ENCODE measurements at regions not wholly inside any gene's neighbourhood (a gene's known extent, or its start where the extent isn't known, plus 50 kb on each side); places are given as distances from the start of the nearest gene placed in this dataset.
"Not testable (repeated sequence)": the region's sequence is repeated elsewhere in the genome, so short reads cannot be mapped to it uniquely, and the experiment has no call there.

DNA sequence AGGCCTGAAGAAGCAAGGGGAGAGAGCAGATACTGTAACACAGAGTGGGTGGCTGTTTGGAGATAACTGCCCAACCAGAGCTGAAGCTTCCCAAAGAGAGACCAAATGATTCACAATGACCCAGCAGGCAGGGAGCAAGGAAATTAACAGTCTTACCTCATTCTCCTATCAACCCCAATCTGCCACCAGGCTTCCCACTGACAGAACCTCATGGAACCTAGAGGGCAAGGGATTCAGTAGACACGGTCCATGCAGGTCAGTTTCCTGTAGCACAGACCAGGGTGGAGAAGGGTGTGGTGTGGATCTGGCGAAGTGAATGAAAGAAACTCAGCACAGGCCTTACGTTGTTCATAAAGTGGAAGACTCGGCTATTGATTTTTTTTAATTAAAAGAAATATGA lies 60.7 kb upstream of the ALB start:
- Histone ChIP-seq H2AFZ (no peak overlapping the region), H3K79me2 (no peaks in the 10 kb centered on the region), H3K36me3 (replicated peaks; ENCODE audit: insufficient read depth, low read depth) (no peaks in the 10 kb centered on the region), H3K27ac (peak overlapping the region; percentile 60), H3K27me3 (no peaks in the 10 kb centered on the region), H3K4me3 (no peak overlapping the region), H4K20me1 (ENCODE audit: insufficient read depth, poor library complexity, severe bottlenecking) (no peaks in the 10 kb centered on the region), H3K9me2 (replicated peaks; ENCODE audit: insufficient read depth) (no peaks in the 10 kb centered on the region), H3K4me2 (no peak overlapping the region), H3K4me1 (ENCODE audit: insufficient read depth) (peaks cover 53% of the 10 kb centered on the region), H3K9me3 (ENCODE audit: low read depth) (no peaks in the 10 kb centered on the region)
- WGBS (ENCODE audit: low lambda C conversion rate, missing lambda C conversion rate): 91% methylated on average over 4 of the region's 4 CpGs
- peak; percentile 12 for DNase-seq (ENCODE audit: low spot score)
- TF ChIP-seq EZH2phosphoT487 (IDR thresholded peaks at IDR 0.05; ENCODE audit: low read depth, severe bottlenecking, unreplicated experiment): no peak
- TF ChIP-seq, protein P1, sequence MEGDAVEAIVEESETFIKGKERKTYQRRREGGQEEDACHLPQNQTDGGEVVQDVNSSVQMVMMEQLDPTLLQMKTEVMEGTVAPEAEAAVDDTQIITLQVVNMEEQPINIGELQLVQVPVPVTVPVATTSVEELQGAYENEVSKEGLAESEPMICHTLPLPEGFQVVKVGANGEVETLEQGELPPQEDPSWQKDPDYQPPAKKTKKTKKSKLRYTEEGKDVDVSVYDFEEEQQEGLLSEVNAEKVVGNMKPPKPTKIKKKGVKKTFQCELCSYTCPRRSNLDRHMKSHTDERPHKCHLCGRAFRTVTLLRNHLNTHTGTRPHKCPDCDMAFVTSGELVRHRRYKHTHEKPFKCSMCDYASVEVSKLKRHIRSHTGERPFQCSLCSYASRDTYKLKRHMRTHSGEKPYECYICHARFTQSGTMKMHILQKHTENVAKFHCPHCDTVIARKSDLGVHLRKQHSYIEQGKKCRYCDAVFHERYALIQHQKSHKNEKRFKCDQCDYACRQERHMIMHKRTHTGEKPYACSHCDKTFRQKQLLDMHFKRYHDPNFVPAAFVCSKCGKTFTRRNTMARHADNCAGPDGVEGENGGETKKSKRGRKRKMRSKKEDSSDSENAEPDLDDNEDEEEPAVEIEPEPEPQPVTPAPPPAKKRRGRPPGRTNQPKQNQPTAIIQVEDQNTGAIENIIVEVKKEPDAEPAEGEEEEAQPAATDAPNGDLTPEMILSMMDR (IDR thresholded peaks at IDR 0.05; ENCODE audit: poor library complexity): no peak
- no peak for TF ChIP-seq EZH2 (IDR thresholded peaks at IDR 0.05; ENCODE audit: borderline replicate concordance)

DNA sequence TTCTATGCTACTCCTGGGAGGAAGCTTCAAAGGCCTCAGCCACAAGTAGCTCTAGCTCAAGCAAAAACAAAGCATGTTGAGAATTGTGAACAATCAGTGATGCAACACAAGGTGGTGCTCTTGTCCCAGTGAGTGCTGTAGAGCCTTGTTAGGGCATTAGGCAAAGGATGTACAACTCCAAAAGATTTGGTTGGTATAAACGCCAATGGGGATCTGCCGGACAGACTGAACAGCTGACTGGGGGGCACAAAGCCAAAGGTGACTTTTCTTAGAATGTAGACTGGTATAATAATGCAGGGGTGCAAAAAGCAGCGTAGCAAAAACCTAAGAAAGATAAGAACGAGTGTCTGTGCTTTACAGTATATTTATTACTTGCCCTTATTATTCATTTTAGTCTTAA lies 62.6 kb upstream of the ALB start:
- H3K4me2 ChIP-seq: peak overlapping the region; percentile 34
- H2AFZ ChIP-seq: no peak overlapping the region
- DNase-seq (ENCODE audit: low spot score): peak; percentile 75
- H3K79me2 ChIP-seq: no peaks in the 10 kb centered on the region
- H3K9me2 ChIP-seq (replicated peaks; ENCODE audit: insufficient read depth): no peaks in the 10 kb centered on the region
- peaks cover 44% of the 10 kb centered on the region for H3K4me1 ChIP-seq (ENCODE audit: insufficient read depth)
- H3K36me3 ChIP-seq (replicated peaks; ENCODE audit: insufficient read depth, low read depth): no peaks in the 10 kb centered on the region
- no peaks in the 10 kb centered on the region for H3K9me3 ChIP-seq (ENCODE audit: low read depth)
- H3K27me3 ChIP-seq: no peaks in the 10 kb centered on the region
- 48% methylated on average over 4 of the region's 4 CpGs for WGBS (ENCODE audit: low lambda C conversion rate, missing lambda C conversion rate)
- H4K20me1 ChIP-seq (ENCODE audit: insufficient read depth, poor library complexity, severe bottlenecking): no peaks in the 10 kb centered on the region
- peak overlapping the region; percentile 60 for H3K27ac ChIP-seq
- H3K4me3 ChIP-seq: no peak overlapping the region
- no peak for TF ChIP-seq EZH2phosphoT487 (IDR thresholded peaks at IDR 0.05; ENCODE audit: low read depth, severe bottlenecking, unreplicated experiment)
- TF ChIP-seq, protein P1 (IDR thresholded peaks at IDR 0.05; ENCODE audit: poor library complexity): peak; percentile 80
- TF ChIP-seq EZH2 (IDR thresholded peaks at IDR 0.05; ENCODE audit: borderline replicate concordance): no peak

DNA sequence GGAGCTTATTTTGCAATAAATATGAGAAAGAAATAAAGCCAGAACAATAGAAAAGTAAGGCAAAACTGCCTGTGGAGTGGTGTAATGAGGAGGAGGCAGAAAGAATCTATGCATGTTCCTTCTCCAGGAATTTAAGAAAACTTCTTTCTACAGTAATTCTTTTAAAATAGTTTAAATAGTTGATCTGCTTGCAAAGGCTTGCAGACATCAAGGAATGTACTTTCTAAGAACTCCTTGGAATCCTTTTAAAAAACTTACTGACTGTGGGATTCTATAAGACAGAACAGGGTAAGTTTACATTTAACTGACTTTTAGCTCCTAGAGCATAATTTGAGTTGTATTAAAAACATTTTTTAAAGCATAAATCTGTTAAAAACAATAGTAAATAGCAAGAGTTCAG lies 63.2 kb upstream of the ALB start:
- Histone ChIP-seq H2AFZ (no peak overlapping the region), H3K9me2 (replicated peaks; ENCODE audit: insufficient read depth) (no peaks in the 10 kb centered on the region), H3K4me1 (ENCODE audit: insufficient read depth) (peaks cover 39% of the 10 kb centered on the region), H3K27ac (no peak overlapping the region), H3K27me3 (no peaks in the 10 kb centered on the region), H3K79me2 (no peaks in the 10 kb centered on the region), H3K36me3 (replicated peaks; ENCODE audit: insufficient read depth, low read depth) (no peaks in the 10 kb centered on the region), H3K4me3 (no peak overlapping the region), H3K4me2 (peak overlapping the region; percentile 34), H4K20me1 (ENCODE audit: insufficient read depth, poor library complexity, severe bottlenecking) (no peaks in the 10 kb centered on the region), H3K9me3 (ENCODE audit: low read depth) (no peaks in the 10 kb centered on the region)
- no peak for DNase-seq (ENCODE audit: low spot score)
- TF ChIP-seq EZH2phosphoT487 (IDR thresholded peaks at IDR 0.05; ENCODE audit: low read depth, severe bottlenecking, unreplicated experiment): no peak
- TF ChIP-seq, protein P1 (IDR thresholded peaks at IDR 0.05; ENCODE audit: poor library complexity): no peak
- TF ChIP-seq EZH2 (IDR thresholded peaks at IDR 0.05; ENCODE audit: borderline replicate concordance): no peak

DNA sequence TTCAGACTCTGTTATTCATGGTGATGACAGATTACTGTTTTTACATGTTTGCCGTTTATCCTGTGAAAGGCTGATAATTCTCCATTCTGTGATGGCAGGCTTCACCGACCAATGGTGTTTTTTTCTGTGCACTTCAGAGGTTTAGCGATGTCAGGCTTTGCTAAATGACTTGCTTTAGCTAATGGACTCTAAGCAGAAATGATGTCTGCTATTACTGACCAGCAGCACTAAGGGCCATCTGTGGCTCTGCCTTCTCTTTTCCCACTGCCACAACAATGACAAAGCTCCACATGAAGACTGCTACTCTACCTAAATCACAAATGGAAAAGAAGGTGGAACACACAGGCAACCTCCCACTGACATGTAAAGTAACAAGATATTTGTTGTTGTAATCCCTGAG lies 68.4 kb upstream of the ALB start:
- no peak overlapping the region for H3K27ac ChIP-seq
- no peaks in the 10 kb centered on the region for H3K36me3 ChIP-seq (replicated peaks; ENCODE audit: insufficient read depth, low read depth)
- H3K4me3 ChIP-seq: no peak overlapping the region
- H3K79me2 ChIP-seq: no peaks in the 10 kb centered on the region
- no peak overlapping the region for H2AFZ ChIP-seq
- TF ChIP-seq EZH2 (IDR thresholded peaks at IDR 0.05; ENCODE audit: borderline replicate concordance): no peak
- TF ChIP-seq EZH2phosphoT487 (IDR thresholded peaks at IDR 0.05; ENCODE audit: low read depth, severe bottlenecking, unreplicated experiment): no peak
- TF ChIP-seq, protein P1 (IDR thresholded peaks at IDR 0.05; ENCODE audit: poor library complexity): no peak
- no peak overlapping the region for H3K4me2 ChIP-seq
- no peak for DNase-seq (ENCODE audit: low spot score)
- no peaks in the 10 kb centered on the region for H3K27me3 ChIP-seq
- H3K4me1 ChIP-seq (ENCODE audit: insufficient read depth): peaks cover under 1% of the 10 kb centered on the region
- no peaks in the 10 kb centered on the region for H4K20me1 ChIP-seq (ENCODE audit: insufficient read depth, poor library complexity, severe bottlenecking)
- no peaks in the 10 kb centered on the region for H3K9me2 ChIP-seq (replicated peaks; ENCODE audit: insufficient read depth)
- 69% methylated on average over 3 of the region's 3 CpGs for WGBS (ENCODE audit: low lambda C conversion rate, missing lambda C conversion rate)
- no peaks in the 10 kb centered on the region for H3K9me3 ChIP-seq (ENCODE audit: low read depth)

DNA sequence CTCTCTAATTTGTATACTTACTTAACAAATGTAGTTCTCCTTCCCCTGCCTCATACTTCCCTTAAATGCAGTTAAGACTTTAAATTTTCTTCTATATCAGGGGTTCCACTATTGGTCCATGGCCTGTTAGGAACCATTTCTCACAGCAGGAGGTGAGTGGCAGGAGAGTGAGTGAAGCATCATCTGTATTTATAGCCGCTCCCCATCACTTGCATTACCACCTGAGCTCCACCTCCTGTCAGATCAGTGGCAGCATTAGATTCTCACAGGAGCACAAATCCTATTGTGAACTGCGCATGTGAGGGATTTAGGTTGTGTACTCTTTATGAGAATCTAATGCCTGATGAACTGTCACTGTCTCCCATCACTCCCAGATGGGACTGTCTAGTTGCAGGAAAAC lies 72.1 kb upstream of the ALB start:
- DNase-seq (ENCODE audit: low spot score); H3K79me2 ChIP-seq; H3K9me3 ChIP-seq (ENCODE audit: low read depth); H3K36me3 ChIP-seq (replicated peaks; ENCODE audit: insufficient read depth, low read depth); H3K9me2 ChIP-seq (replicated peaks; ENCODE audit: insufficient read depth); H4K20me1 ChIP-seq (ENCODE audit: insufficient read depth, poor library complexity, severe bottlenecking); H3K4me3 ChIP-seq; H3K27ac ChIP-seq; H3K4me2 ChIP-seq; H3K27me3 ChIP-seq; H2AFZ ChIP-seq; H3K4me1 ChIP-seq (ENCODE audit: insufficient read depth): not testable (repeated sequence)
- whole genome bisulfite sequencing (ENCODE audit: low lambda C conversion rate, missing lambda C conversion rate): 83% methylated on average over 2 of the region's 2 CpGs
